NCI-H524 (cell line): ENCODE measurements at regions not wholly inside any gene's neighbourhood (a gene's known extent, or its start where the extent isn't known, plus 50 kb on each side); places are given as distances from the start of the nearest gene placed in this dataset.

Experiments
- DNase-seq, 2 experiments: peaks; one replicate each; lab custom pipeline; 2025; lab: John Stamatoyannopoulos, UW

- DNase-seq: no peak
Observed at GRCh38 chr14:29123017-29123416, 356.4 kb downstream of the FOXG1 start.

GRCh38 chr14:29126361-29126760 lies 359.8 kb downstream of the FOXG1 start:
- DNase-seq: no peak

- no peak for DNase-seq
Observed at GRCh38 chr14:29126865-29127264, 360.3 kb downstream of the FOXG1 start.

GRCh38 chr14:29140016-29140415 lies 373.4 kb downstream of the FOXG1 start:
- DNase-seq: no peak

GRCh38 chr14:29144621-29145020 lies 378.0 kb downstream of the FOXG1 start:
- DNase-seq: no peak

GRCh38 chr14:29148221-29148620 lies 381.6 kb downstream of the FOXG1 start:
- peak in 1 of 2 experiments; percentile 14 for DNase-seq

- no peak for DNase-seq
Observed at GRCh38 chr14:29149798-29150197, 383.2 kb downstream of the FOXG1 start.

- no peak for DNase-seq
Observed at GRCh38 chr14:29150659-29151058, 384.1 kb downstream of the FOXG1 start.

- DNase-seq: no peak
Observed at GRCh38 chr14:29156096-29156495, 389.5 kb downstream of the FOXG1 start.

- DNase-seq: no peak
Observed at GRCh38 chr14:29161593-29161992, 395.0 kb downstream of the FOXG1 start.

- no peak for DNase-seq
Observed at GRCh38 chr14:29163109-29163508, 396.5 kb downstream of the FOXG1 start.

GRCh38 chr14:29165431-29165830 lies 398.8 kb downstream of the FOXG1 start:
- DNase-seq: no peak

GRCh38 chr14:29166507-29166906 lies 399.9 kb downstream of the FOXG1 start:
- DNase-seq: no peak

- no peak for DNase-seq
Observed at GRCh38 chr14:29168149-29168548, 401.6 kb downstream of the FOXG1 start.

- no peak for DNase-seq
Observed at GRCh38 chr14:29169408-29169807, 402.8 kb downstream of the FOXG1 start.

GRCh38 chr14:29175706-29176105 lies 409.1 kb downstream of the FOXG1 start:
- no peak for DNase-seq

- no peak for DNase-seq
Observed at GRCh38 chr14:29176876-29177275, 410.3 kb downstream of the FOXG1 start.

- DNase-seq: no peak
Observed at GRCh38 chr14:29178971-29179370, 412.4 kb downstream of the FOXG1 start.

- DNase-seq: no peak
Observed at GRCh38 chr14:29191092-29191491, 424.5 kb downstream of the FOXG1 start.

- DNase-seq: no peak
Observed at GRCh38 chr14:29197557-29197956, 431.0 kb downstream of the FOXG1 start.

GRCh38 chr14:29205658-29206057 lies 439.1 kb downstream of the FOXG1 start:
- DNase-seq: no peak

- DNase-seq: no peak
Observed at GRCh38 chr14:29215853-29216252, 449.3 kb downstream of the FOXG1 start.

GRCh38 chr14:29216268-29217232 lies 450.0 kb downstream of the FOXG1 start:
- peak in 1 of 2 experiments; percentile 62 for DNase-seq
